ENCODE measurements at regions not wholly inside any gene's neighbourhood (a gene's known extent, or its start where the extent isn't known, plus 50 kb on each side); places are given as distances from the start of the nearest gene placed in this dataset.
A peak's percentile ranks its signal among the peaks of the same experiment; 100 is the strongest.

DNA sequence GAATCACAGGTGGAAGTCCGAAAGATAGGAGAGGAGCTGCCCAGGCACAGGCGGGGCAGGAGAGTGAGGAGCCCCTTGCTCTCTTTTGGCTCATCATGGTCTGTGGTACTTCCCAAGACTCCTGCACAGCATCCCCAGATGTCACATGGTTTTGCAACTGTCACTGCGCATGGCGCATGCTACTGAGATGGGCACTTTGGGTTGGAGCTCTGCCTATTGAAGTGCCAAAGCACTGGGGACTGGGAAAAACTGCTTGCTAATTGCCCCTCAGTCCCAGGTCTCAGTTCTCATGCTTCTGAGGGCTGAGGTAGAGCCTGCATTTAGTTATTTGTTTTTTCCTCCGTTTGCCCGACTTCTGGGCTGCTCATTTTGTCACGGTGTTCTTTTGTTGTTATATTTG lies 156.8 kb upstream of the CDH13 start:
- Histone ChIP-seq H3K4me3 (no peak overlapping the region), H3K27me3 (no peaks in the 10 kb centered on the region), H3K27ac (no peak overlapping the region), H3K9me3 (no peaks in the 10 kb centered on the region), H3K4me1 (no peaks in the 10 kb centered on the region), H3K36me3 (no peaks in the 10 kb centered on the region)
- no peak for ATAC-seq (ENCODE audit: low FRiP score in 2 of 2)
- WGBS, 2 donors, result 80% methylated on average over 7 of the region's 7 CpGs
- no peak for TF ChIP-seq POLR2AphosphoS5 (IDR thresholded peaks at IDR 0.05)
- TF ChIP-seq POLR2A (IDR thresholded peaks at IDR 0.05), result no peak
- TF ChIP-seq, protein P1, sequence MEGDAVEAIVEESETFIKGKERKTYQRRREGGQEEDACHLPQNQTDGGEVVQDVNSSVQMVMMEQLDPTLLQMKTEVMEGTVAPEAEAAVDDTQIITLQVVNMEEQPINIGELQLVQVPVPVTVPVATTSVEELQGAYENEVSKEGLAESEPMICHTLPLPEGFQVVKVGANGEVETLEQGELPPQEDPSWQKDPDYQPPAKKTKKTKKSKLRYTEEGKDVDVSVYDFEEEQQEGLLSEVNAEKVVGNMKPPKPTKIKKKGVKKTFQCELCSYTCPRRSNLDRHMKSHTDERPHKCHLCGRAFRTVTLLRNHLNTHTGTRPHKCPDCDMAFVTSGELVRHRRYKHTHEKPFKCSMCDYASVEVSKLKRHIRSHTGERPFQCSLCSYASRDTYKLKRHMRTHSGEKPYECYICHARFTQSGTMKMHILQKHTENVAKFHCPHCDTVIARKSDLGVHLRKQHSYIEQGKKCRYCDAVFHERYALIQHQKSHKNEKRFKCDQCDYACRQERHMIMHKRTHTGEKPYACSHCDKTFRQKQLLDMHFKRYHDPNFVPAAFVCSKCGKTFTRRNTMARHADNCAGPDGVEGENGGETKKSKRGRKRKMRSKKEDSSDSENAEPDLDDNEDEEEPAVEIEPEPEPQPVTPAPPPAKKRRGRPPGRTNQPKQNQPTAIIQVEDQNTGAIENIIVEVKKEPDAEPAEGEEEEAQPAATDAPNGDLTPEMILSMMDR (IDR thresholded peaks at IDR 0.05), result no peak
- no peak for TF ChIP-seq EP300 (IDR thresholded peaks at IDR 0.05)
- DNase-seq, result no peak

DNA sequence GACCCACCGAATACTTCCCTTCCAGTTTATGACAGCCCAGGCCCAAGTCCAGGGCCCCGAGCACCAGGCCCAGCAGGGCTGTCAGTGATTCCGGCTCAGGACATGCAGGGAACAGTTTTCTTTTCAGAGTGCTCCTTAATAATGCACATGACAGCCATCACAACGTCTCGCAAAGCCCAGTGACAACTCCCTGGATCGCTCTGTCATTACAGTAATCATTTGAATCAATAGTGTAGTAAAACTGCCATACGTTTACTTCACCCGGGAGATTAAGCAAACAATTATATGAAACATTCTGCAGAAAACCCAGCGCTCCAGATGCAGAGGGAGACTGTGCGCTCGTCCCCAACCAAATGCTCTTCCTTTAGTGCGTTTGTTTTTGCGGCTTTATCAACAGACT lies 162.6 kb upstream of the CDH13 start:
- Histone ChIP-seq H3K27ac (no peak overlapping the region), H3K9me3 (no peaks in the 10 kb centered on the region), H3K36me3 (no peaks in the 10 kb centered on the region), H3K4me3 (no peak overlapping the region), H3K27me3 (no peaks in the 10 kb centered on the region), H3K4me1 (no peaks in the 10 kb centered on the region)
- DNase-seq (peak in 1 of 2 donors; percentile 19), ATAC-seq (ENCODE audit: low FRiP score in 2 of 2) (no peak)
- TF ChIP-seq, protein P1 (IDR thresholded peaks at IDR 0.05), result no peak
- TF ChIP-seq POLR2AphosphoS5 (IDR thresholded peaks at IDR 0.05), result no peak
- TF ChIP-seq POLR2A (IDR thresholded peaks at IDR 0.05), result no peak
- TF ChIP-seq EP300 (IDR thresholded peaks at IDR 0.05), result no peak
- 79 to 80% methylated on average over 12 to 13 of the region's 13 CpGs for WGBS, 2 donors

DNA sequence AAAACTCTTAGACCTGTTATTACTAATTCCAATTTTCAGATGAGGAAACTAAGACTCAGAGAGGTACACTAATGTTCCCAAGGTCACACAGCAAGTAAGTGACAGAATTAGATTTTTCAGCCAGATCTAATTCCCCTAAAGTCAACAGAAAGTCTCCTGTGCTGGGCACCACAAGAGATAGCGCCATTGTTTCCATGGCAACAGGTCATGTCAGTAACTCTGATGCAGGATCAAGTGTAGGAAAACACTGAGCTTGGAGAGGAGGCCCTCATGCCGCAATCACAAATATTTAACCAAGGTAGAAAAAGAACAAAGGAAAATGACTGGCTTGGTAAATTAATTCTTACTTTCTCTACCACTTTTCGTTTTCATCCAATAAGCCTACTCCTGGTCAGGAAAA lies 166.0 kb upstream of the CDH13 start:
- TF ChIP-seq POLR2AphosphoS5 (IDR thresholded peaks at IDR 0.05) (no peak), EP300 (IDR thresholded peaks at IDR 0.05) (no peak), POLR2A (IDR thresholded peaks at IDR 0.05) (no peak)
- TF ChIP-seq, protein P1 (IDR thresholded peaks at IDR 0.05), result no peak
- Histone ChIP-seq H3K27me3 (no peaks in the 10 kb centered on the region), H3K4me1 (peaks cover 0 to 8% (median 0%) of the 10 kb centered on the region in 4 donors), H3K4me3 (no peak overlapping the region), H3K9me3 (no peaks in the 10 kb centered on the region), H3K27ac (no peak overlapping the region), H3K36me3 (no peaks in the 10 kb centered on the region)
- 50 to 54% methylated on average over 3 of the region's 3 CpGs for WGBS, 2 donors
- ATAC-seq (ENCODE audit: low FRiP score in 2 of 2), result no peak
- DNase-seq, result no peak

DNA sequence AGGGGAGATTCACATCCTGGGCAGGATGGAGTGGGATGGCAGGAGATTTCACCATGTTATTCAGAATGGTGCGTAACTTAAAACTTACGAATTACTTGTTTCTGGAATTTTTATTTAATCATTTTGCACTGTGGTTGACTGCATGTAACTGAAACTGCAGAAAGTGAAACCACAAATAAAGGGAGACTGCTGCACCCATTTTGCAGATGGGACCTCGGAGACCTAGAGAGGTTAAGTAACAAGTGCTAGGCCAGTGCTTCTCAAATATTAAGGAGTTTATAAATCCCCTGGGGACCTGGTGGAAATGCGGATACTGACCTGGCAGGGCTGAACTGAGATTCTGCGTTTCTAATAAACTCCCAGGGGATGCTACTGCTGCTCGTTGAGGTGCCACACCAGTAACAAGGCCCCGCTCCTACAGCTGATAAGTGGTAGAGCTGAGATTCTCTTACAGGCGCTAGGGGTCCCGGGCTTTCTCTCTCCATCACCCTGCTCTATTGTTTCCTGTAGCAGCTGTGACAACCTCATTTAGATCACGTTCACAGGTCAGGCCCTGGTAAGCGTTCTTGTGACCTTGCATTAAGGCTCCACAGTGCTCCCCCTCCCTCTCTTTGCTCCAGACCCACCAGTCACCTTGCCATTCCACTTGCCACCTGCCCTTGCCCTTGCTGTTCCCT lies 167.1 kb upstream of the CDH13 start:
- DNase-seq, result no peak
- WGBS, 2 donors, result 60 to 75% methylated on average over 11 of the region's 11 CpGs
- no peaks in the 10 kb centered on the region for H3K36me3 ChIP-seq
- no peak for TF ChIP-seq EP300 (IDR thresholded peaks at IDR 0.05)
- TF ChIP-seq, protein P1 (IDR thresholded peaks at IDR 0.05), result no peak
- TF ChIP-seq POLR2AphosphoS5 (IDR thresholded peaks at IDR 0.05), result no peak
- no peak for TF ChIP-seq POLR2A (IDR thresholded peaks at IDR 0.05)
- ATAC-seq (ENCODE audit: low FRiP score in 2 of 2), result no peak
- peaks cover 0 to 8% (median 0%) of the 10 kb centered on the region in 4 donors for H3K4me1 ChIP-seq
- no peaks in the 10 kb centered on the region for H3K9me3 ChIP-seq
- H3K27ac ChIP-seq, result no peak overlapping the region
- no peak overlapping the region for H3K4me3 ChIP-seq
- no peaks in the 10 kb centered on the region for H3K27me3 ChIP-seq

DNA sequence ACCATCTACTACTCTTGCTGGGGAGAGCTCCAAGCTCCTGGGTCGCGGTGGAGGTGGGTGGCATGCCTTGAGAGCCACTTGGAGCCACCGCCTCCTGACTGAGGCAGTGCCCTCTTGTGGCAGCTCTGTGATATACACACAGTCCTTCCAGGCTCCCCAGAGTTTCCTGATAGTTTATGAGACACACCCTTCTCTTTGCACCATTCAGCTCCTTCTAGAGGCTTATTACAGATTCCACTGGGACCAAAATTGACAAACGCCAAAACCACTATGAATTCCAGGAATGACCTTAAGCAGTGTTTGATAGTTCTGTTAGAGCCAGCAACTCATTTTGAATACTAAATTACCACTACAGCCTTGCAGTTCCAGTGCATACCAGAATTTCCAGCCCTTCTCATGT lies 170.1 kb upstream of the CDH13 start:
- 2 to 4% methylated on average over 4 of the region's 4 CpGs for WGBS, 2 donors
- H3K27ac ChIP-seq, result no peak overlapping the region
- peaks cover 0 to 8% (median 0%) of the 10 kb centered on the region in 4 donors for H3K4me1 ChIP-seq
- H3K4me3 ChIP-seq, result no peak overlapping the region
- TF ChIP-seq, protein P1 (IDR thresholded peaks at IDR 0.05), result peak; percentile 60 to 76 (median 68)
- TF ChIP-seq POLR2A (IDR thresholded peaks at IDR 0.05), result no peak
- H3K9me3 ChIP-seq, result no peaks in the 10 kb centered on the region
- DNase-seq (peak; percentile 2 to 61), ATAC-seq (ENCODE audit: low FRiP score in 2 of 2) (peak; percentile 76 to 91)
- H3K27me3 ChIP-seq, result no peaks in the 10 kb centered on the region
- H3K36me3 ChIP-seq, result no peaks in the 10 kb centered on the region

All from upper lobe of left lung (tissue), 6 donors.